Keratinocyte (primary cell): ENCODE measurements at regions not wholly inside any gene's neighbourhood (a gene's known extent, or its start where the extent isn't known, plus 50 kb on each side); places are given as distances from the start of the nearest gene placed in this dataset.

Experiments
- EZH2 ChIP-seq: IDR thresholded peaks from one replicate; pipeline ENCODE4 v1.6.1; 2012; ENCODE audit warnings: inconsistent platforms, mild to moderate bottlenecking, low read length, moderate library complexity
- TF ChIP-seq, protein P1 (sequence below), 3 experiments: IDR thresholded peaks in 1 of 3; conservative IDR thresholded peaks in 1 of 3; optimal IDR thresholded peaks in 1 of 3; 2 replicates in 2 of 3; 3 replicates in 1 of 3; pipeline versions ENCODE3 to v1.5.1; 2011; ENCODE audit warnings: low read length in 3 of 3, mild to moderate bottlenecking in 3 of 3, moderate library complexity in 2 of 3, control low read depth in 1 of 3, inconsistent platforms in 1 of 3; ENCODE audit not compliant: insufficient read depth in 2 of 3; ENCODE audit errors: extremely low read depth in 1 of 3

DNA sequence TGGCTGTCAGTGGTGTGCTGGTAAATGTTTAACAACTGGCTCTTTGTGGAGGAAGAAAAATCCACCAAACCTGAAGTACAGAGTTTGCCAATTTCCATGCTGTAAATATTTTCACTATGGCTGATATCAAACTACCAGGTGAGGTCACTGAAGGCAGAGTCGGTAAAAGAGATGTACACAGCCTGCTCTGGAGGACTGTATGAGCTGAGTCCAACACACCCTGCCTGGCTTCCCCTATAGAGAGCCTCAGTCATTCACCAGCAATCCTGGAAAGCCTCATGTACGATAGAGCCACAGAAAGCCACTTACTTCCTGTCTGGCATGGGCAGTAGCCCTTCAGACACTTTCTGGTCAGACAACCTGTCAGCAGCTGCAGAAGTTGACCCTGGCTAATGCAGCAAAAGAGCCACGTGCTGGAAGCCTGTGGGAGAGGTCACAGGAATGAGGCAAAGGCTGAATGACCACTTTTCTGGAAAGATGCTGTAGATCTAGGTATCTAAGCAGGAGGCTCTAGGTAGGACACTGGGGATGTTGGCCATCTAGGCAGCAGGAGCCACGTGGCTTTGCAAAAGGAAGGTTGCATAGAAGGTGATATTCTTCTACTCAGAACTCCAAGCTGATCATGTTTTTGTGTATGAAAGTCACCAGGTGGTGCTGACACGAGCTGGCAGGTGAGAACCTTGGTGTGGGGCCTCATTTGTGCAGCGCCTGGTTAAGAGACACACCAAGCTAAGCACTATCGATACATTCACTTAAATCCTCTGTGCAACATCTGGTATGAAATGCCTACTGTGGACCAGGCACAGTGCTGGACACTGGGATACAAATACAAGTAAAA is 553.9 kb downstream of the VRK1 start:
- TF ChIP-seq, protein P1, sequence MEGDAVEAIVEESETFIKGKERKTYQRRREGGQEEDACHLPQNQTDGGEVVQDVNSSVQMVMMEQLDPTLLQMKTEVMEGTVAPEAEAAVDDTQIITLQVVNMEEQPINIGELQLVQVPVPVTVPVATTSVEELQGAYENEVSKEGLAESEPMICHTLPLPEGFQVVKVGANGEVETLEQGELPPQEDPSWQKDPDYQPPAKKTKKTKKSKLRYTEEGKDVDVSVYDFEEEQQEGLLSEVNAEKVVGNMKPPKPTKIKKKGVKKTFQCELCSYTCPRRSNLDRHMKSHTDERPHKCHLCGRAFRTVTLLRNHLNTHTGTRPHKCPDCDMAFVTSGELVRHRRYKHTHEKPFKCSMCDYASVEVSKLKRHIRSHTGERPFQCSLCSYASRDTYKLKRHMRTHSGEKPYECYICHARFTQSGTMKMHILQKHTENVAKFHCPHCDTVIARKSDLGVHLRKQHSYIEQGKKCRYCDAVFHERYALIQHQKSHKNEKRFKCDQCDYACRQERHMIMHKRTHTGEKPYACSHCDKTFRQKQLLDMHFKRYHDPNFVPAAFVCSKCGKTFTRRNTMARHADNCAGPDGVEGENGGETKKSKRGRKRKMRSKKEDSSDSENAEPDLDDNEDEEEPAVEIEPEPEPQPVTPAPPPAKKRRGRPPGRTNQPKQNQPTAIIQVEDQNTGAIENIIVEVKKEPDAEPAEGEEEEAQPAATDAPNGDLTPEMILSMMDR (optimal IDR thresholded peaks at IDR 0.05 in 1 of 3, IDR thresholded peaks at IDR 0.05 in 1 of 3, conservative IDR thresholded peaks at IDR 0.05 in 1 of 3; ENCODE audit: extremely low read depth in 1 of 3, insufficient read depth in 2 of 3, low read length in 3 of 3): no peak
- no peak for TF ChIP-seq EZH2
